Stimulated activated effector memory CD8-positive, alpha-beta T cell treated with anti-CD3 and anti-CD28 coated beads, Interleukin-12 subunit alpha, Interleukin-12 subunit beta, amount 100 ng/mL, for 72 hours (primary cell): ENCODE measurements at regions not wholly inside any gene's neighbourhood (a gene's known extent, or its start where the extent isn't known, plus 50 kb on each side); places are given as distances from the start of the nearest gene placed in this dataset.
"Not testable (repeated sequence)": the region's sequence is repeated elsewhere in the genome, so short reads cannot be mapped to it uniquely, and the experiment has no call there.

Source experiments
- ATAC-seq: fragments of 150-1000 bp; cut with Tn5 transposase; 2 replicates; pipeline ENCODE4 v1.10.0; 2021
- DNase-seq, 2 donors: peaks; one replicate each; pipeline ENCODE4 v3.0.0; 2021 to 2022; ENCODE audit warnings: low spot score in 2 of 2
- H3K27ac Mint-ChIP-seq: one replicate; pipeline ENCODE4 v1.8.0; 2022; ENCODE audit warnings: mild to moderate bottlenecking, mixed read lengths
- H3K36me3 Mint-ChIP-seq: one replicate; pipeline ENCODE4 v1.8.0; 2022; ENCODE audit warnings: mild to moderate bottlenecking, mixed read lengths
- H3K4me1 Mint-ChIP-seq: one replicate; pipeline ENCODE4 v1.8.0; 2022; ENCODE audit warnings: mixed read lengths
- H3K4me3 Mint-ChIP-seq: one replicate; pipeline ENCODE4 v1.8.0; 2022; ENCODE audit warnings: mild to moderate bottlenecking, mixed read lengths
- H3K9me3 Mint-ChIP-seq: one replicate; pipeline ENCODE4 v1.8.0; 2022; ENCODE audit warnings: mixed read lengths

- DNase-seq (no peak), ATAC-seq (no peak)
- Mint-ChIP-seq H3K9me3 (no peaks in the 10 kb centered on the region), H3K36me3 (no peaks in the 10 kb centered on the region), H3K4me1 (no peaks in the 10 kb centered on the region), H3K4me3 (no peak overlapping the region), H3K27ac (no peak overlapping the region)
These were observed 1560.2 kb downstream of the EFNB2 start for GRCh38 chr13:104975272-104975671.

DNA sequence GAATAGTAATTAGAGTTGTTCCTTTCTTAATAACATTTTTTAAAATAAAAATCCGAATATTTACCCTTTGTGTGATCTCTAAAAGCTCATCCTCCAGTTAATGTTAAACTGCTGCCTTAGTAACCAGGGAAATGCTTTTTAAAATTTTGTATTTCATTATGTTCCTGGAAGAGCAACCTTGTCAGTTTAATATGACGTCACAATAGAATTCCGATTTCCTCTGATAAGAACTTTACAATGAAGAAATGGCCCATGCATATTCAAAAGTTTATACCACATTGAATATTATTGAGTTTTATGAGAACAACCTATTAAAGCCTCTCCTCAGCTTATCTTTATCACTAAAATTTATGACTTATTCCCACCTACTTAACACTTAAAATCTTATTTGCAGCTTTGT, 1566.6 kb downstream of the EFNB2 start:
- Mint-ChIP-seq H3K9me3 (no peaks in the 10 kb centered on the region), H3K27ac (no peak overlapping the region), H3K4me3 (no peak overlapping the region), H3K4me1 (no peaks in the 10 kb centered on the region), H3K36me3 (no peaks in the 10 kb centered on the region)
- ATAC-seq (no peak), DNase-seq (no peak)

GRCh38 chr13:104967836-104968630, 1567.4 kb downstream of the EFNB2 start:
- Mint-ChIP-seq H3K4me1 (no peaks in the 10 kb centered on the region), H3K9me3 (peaks cover 4% of the 10 kb centered on the region), H3K36me3 (no peaks in the 10 kb centered on the region), H3K4me3 (no peak overlapping the region), H3K27ac (no peak overlapping the region)
- ATAC-seq, result no peak
- no peak for DNase-seq

- DNase-seq (no peak), ATAC-seq (no peak)
- Mint-ChIP-seq H3K4me3 (no peak overlapping the region), H3K36me3 (no peaks in the 10 kb centered on the region), H3K27ac (no peak overlapping the region), H3K9me3 (peaks cover 4% of the 10 kb centered on the region), H3K4me1 (no peaks in the 10 kb centered on the region)
These were observed 1568.1 kb downstream of the EFNB2 start for GRCh38 chr13:104967376-104967775.

DNA sequence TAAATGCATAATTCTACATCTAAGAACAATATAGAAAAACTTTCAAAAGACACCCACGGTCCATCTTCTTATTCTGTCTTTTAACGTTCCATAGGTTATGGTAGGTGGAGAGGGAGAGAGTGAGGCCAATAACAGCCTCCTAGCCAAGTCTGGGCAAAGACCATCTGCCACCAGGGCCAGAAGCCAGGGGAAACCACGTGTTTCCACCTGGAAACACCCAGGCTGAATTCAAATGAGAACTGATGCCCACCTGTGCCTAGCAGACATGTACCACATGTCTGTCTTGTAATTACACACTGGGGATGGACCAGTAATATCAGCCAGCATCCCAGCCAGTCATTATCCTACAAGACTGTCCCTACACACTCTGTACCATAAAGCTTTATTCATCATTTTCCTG, 1573.1 kb downstream of the EFNB2 start:
- H3K4me1 Mint-ChIP-seq, result no peaks in the 10 kb centered on the region
- no peak for ATAC-seq
- H3K9me3 Mint-ChIP-seq, result peaks cover 13% of the 10 kb centered on the region

GRCh38 chr13:104961246-104961645, 1574.2 kb downstream of the EFNB2 start:
- no peak for DNase-seq
- Mint-ChIP-seq H3K9me3 (peaks cover 13% of the 10 kb centered on the region), H3K4me1 (no peaks in the 10 kb centered on the region), H3K27ac (no peak overlapping the region), H3K4me3 (no peak overlapping the region), H3K36me3 (no peaks in the 10 kb centered on the region)
- no peak for ATAC-seq

More for the DNA sequence above, 1573.1 kb downstream of the EFNB2 start:
- no peaks in the 10 kb centered on the region for H3K36me3 Mint-ChIP-seq
- H3K27ac Mint-ChIP-seq, result no peak overlapping the region
- H3K4me3 Mint-ChIP-seq, result no peak overlapping the region
- DNase-seq, result no peak

GRCh38 chr13:104954210-104954609, 1581.3 kb downstream of the EFNB2 start:
- peaks cover 6% of the 10 kb centered on the region for H3K9me3 Mint-ChIP-seq
- DNase-seq, result no peak
- no peaks in the 10 kb centered on the region for H3K36me3 Mint-ChIP-seq
- ATAC-seq, result no peak
- H3K4me1 Mint-ChIP-seq, result no peaks in the 10 kb centered on the region
- no peak overlapping the region for H3K4me3 Mint-ChIP-seq
- H3K27ac Mint-ChIP-seq, result no peak overlapping the region

DNA sequence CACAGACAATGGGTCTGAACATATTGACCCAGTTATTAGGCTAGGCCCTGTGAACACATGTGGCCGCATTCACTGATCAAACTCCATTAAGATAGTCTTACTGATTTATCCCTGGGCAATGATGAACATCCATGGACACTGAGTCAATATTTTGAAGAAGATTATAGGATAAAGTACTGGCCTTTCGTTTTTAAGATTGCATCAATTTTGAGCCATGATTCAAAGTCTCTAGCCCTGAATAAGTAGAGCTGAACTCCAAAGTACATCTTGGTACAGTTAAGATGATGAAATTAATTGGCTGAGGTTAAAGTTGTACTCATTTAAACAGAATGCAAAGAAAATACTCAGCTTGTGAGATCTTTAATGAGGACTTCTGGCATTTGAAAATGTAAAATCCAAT, 1581.9 kb downstream of the EFNB2 start:
- peaks cover 6% of the 10 kb centered on the region for H3K9me3 Mint-ChIP-seq
- no peaks in the 10 kb centered on the region for H3K36me3 Mint-ChIP-seq
- H3K27ac Mint-ChIP-seq, result no peak overlapping the region
- H3K4me1 Mint-ChIP-seq, result no peaks in the 10 kb centered on the region
- no peak overlapping the region for H3K4me3 Mint-ChIP-seq
- ATAC-seq, result no peak
- DNase-seq, result no peak

GRCh38 chr13:104949840-104950740, 1585.4 kb downstream of the EFNB2 start:
- no peaks in the 10 kb centered on the region for H3K4me1 Mint-ChIP-seq
- ATAC-seq (no peak), DNase-seq (no peak)

DNA sequence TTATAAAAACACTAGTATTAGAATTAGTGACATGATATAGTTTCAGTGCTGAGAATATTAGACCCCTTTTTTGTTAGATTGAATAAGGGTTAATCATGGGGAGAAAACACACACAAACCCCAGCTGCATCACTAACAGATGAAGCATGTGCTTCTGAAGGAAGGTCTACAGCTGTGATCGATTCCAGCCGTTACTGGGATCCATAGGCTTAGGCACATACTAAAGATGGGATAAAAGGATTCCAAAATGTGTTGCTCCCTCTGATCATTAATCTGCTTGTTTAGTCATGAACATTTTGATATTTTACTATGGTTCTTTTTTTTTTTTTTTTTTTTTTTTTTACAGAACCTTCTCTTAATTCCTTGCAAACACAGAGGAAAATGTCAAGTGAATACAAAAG, 1591.3 kb downstream of the EFNB2 start:
- Mint-ChIP-seq H3K27ac (no peak overlapping the region), H3K36me3 (no peaks in the 10 kb centered on the region), H3K4me1 (no peaks in the 10 kb centered on the region), H3K9me3 (peaks cover 3% of the 10 kb centered on the region), H3K4me3 (no peak overlapping the region)
- DNase-seq (no peak), ATAC-seq (no peak)

More at GRCh38 chr13:104949840-104950740, 1585.4 kb downstream of the EFNB2 start:
- Mint-ChIP-seq H3K4me3 (no peak overlapping the region), H3K36me3 (no peaks in the 10 kb centered on the region), H3K27ac (no peak overlapping the region), H3K9me3 (peaks cover 4% of the 10 kb centered on the region)

- ATAC-seq, result no peak
- Mint-ChIP-seq H3K4me3 (no peak overlapping the region), H3K36me3 (no peaks in the 10 kb centered on the region), H3K4me1 (no peaks in the 10 kb centered on the region), H3K9me3 (peaks cover 3% of the 10 kb centered on the region), H3K27ac (no peak overlapping the region)
- DNase-seq, result no peak
These were observed 1592.1 kb downstream of the EFNB2 start for GRCh38 chr13:104943331-104943730.

GRCh38 chr13:104937881-104938280, 1597.6 kb downstream of the EFNB2 start:
- Mint-ChIP-seq H3K9me3 (peaks cover 5% of the 10 kb centered on the region), H3K36me3 (no peaks in the 10 kb centered on the region), H3K27ac (no peak overlapping the region), H3K4me1 (no peaks in the 10 kb centered on the region), H3K4me3 (no peak overlapping the region)
- ATAC-seq (no peak), DNase-seq (no peak)

DNA sequence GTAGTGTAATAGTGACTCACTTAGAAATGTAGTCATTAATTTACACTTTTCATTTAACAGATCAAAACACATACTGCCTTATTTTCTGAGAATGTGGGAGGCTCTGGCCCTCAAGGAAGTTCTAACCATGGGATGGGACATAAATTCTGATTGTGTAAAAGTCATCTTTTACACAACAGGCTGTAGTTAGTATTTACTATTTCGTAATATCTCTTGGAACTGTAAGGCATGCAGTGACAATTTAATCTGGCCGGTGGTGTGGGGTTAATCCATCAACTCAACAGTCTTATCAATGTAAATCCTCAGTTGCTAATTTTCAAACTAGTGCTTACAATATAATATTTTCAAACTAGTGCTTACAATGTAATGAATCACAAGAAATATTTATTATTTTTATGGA, 1599.2 kb downstream of the EFNB2 start:
- no peak for ATAC-seq
- no peak overlapping the region for H3K4me3 Mint-ChIP-seq
- peaks cover 4% of the 10 kb centered on the region for H3K9me3 Mint-ChIP-seq

GRCh38 chr13:104920513-104920912, 1614.9 kb downstream of the EFNB2 start:
- not testable (repeated sequence) for H3K4me1 Mint-ChIP-seq, DNase-seq, H3K27ac Mint-ChIP-seq, ATAC-seq, H3K36me3 Mint-ChIP-seq, H3K4me3 Mint-ChIP-seq
- H3K9me3 Mint-ChIP-seq, result peaks cover 14% of the 10 kb centered on the region

More for the DNA sequence above, 1599.2 kb downstream of the EFNB2 start:
- H3K4me1 Mint-ChIP-seq, result no peaks in the 10 kb centered on the region
- no peak for DNase-seq
- H3K27ac Mint-ChIP-seq, result no peak overlapping the region
- no peaks in the 10 kb centered on the region for H3K36me3 Mint-ChIP-seq

GRCh38 chr13:104920091-104920490, 1615.4 kb downstream of the EFNB2 start:
- no peak for ATAC-seq
- no peak for DNase-seq
- Mint-ChIP-seq H3K4me1 (no peaks in the 10 kb centered on the region), H3K4me3 (no peak overlapping the region), H3K9me3 (peaks cover 14% of the 10 kb centered on the region), H3K27ac (no peak overlapping the region), H3K36me3 (no peaks in the 10 kb centered on the region)
